GM18861 (cell line): ENCODE measurements at regions not wholly inside any gene's neighbourhood (a gene's known extent, or its start where the extent isn't known, plus 50 kb on each side); places are given as distances from the start of the nearest gene placed in this dataset.
"Not testable (repeated sequence)": the region's sequence is repeated elsewhere in the genome, so short reads cannot be mapped to it uniquely, and the experiment has no call there.

Experiments
- ATAC-seq: cut with Tn5 transposase; IDR thresholded peaks from one replicate; pipeline ENCODE4 v1.9.1; 2021; ENCODE audit not compliant: unreplicated experiment

GRCh38 chr7:81484261-81484660 is 285.6 kb downstream of the HGF start:
- ATAC-seq, result no peak

GRCh38 chr7:81482600-81483186 is 287.2 kb downstream of the HGF start:
- ATAC-seq, result peak; percentile 79

- ATAC-seq, result no peak
These were observed 291.2 kb downstream of the HGF start for GRCh38 chr7:81478664-81479063.

- not testable (repeated sequence) for ATAC-seq
These were observed 291.6 kb downstream of the HGF start for GRCh38 chr7:81478201-81478600.

- ATAC-seq, result no peak
These were observed 296.6 kb downstream of the HGF start for GRCh38 chr7:81473236-81473635.

- no peak for ATAC-seq
These were observed 299.0 kb downstream of the HGF start for GRCh38 chr7:81470724-81471379.

GRCh38 chr7:81469869-81470723 is 299.8 kb downstream of the HGF start:
- no peak for ATAC-seq

GRCh38 chr7:81469153-81469868 is 300.5 kb downstream of the HGF start:
- ATAC-seq, result no peak

- ATAC-seq, result no peak
These were observed 301.3 kb downstream of the HGF start for GRCh38 chr7:81468526-81468925.

GRCh38 chr7:81467964-81468363 is 301.9 kb downstream of the HGF start:
- ATAC-seq, result no peak

GRCh38 chr7:81462672-81463071 is 307.2 kb downstream of the HGF start:
- ATAC-seq, result no peak

- no peak for ATAC-seq
These were observed 309.4 kb downstream of the HGF start for GRCh38 chr7:81460250-81461045.

GRCh38 chr7:81459485-81459884 is 310.4 kb downstream of the HGF start:
- no peak for ATAC-seq

- ATAC-seq, result no peak
These were observed 311.9 kb downstream of the HGF start for GRCh38 chr7:81457852-81458522.

- ATAC-seq, result not testable (repeated sequence)
These were observed 316.1 kb downstream of the HGF start for GRCh38 chr7:81453770-81454169.

- no peak for ATAC-seq
These were observed 320.7 kb downstream of the HGF start for GRCh38 chr7:81449105-81449504.

GRCh38 chr7:81447351-81447952 is 322.4 kb downstream of the HGF start:
- no peak for ATAC-seq

- ATAC-seq, result no peak
These were observed 323.6 kb downstream of the HGF start for GRCh38 chr7:81446212-81446611.

GRCh38 chr7:81445462-81445861 is 324.4 kb downstream of the HGF start:
- no peak for ATAC-seq

GRCh38 chr7:81441750-81442149 is 328.1 kb downstream of the HGF start:
- no peak for ATAC-seq
